ENCODE measurements at regions not wholly inside any gene's neighbourhood (a gene's known extent, or its start where the extent isn't known, plus 50 kb on each side); places are given as distances from the start of the nearest gene placed in this dataset.

- H3K9ac ChIP-seq (ENCODE audit: low read depth in 2 of 2, low read length in 2 of 2): no peak overlapping the region
- no peak for DNase-seq
- no peaks in the 10 kb centered on the region for H3K9me3 ChIP-seq
- TF ChIP-seq, protein P1, sequence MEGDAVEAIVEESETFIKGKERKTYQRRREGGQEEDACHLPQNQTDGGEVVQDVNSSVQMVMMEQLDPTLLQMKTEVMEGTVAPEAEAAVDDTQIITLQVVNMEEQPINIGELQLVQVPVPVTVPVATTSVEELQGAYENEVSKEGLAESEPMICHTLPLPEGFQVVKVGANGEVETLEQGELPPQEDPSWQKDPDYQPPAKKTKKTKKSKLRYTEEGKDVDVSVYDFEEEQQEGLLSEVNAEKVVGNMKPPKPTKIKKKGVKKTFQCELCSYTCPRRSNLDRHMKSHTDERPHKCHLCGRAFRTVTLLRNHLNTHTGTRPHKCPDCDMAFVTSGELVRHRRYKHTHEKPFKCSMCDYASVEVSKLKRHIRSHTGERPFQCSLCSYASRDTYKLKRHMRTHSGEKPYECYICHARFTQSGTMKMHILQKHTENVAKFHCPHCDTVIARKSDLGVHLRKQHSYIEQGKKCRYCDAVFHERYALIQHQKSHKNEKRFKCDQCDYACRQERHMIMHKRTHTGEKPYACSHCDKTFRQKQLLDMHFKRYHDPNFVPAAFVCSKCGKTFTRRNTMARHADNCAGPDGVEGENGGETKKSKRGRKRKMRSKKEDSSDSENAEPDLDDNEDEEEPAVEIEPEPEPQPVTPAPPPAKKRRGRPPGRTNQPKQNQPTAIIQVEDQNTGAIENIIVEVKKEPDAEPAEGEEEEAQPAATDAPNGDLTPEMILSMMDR (IDR thresholded peaks at IDR 0.05): no peak
- no peaks in the 10 kb centered on the region for H3K36me3 ChIP-seq
- H3K27me3 ChIP-seq: no peaks in the 10 kb centered on the region
- no peak overlapping the region for H3K27ac ChIP-seq
- no peak overlapping the region for H3K4me3 ChIP-seq
- no peaks in the 10 kb centered on the region for H3K4me1 ChIP-seq
- intact Hi-C loops (cut with DNase I): no loop called here
Observed at GRCh38 chr12:67837876-67838275, 151.4 kb upstream of the IFNG-AS1 start.

DNA sequence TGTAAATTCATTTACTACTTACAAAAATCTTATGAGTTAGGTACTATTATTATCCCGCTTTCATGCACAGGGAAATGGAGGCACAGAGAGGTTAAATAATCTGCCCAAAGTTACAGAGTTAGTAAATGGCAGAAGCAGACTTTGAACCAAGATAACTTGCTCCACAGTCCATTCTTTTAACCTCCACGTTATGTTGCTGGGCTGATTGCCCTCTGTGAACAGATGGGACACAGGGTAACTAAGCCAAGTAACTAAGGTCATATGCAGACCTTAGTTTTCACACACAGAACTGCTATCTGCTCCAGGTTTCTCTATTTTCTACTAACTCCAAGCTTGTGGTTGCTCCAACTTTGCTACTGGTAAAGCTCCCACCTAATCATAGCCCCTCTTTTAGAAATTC lies 147.1 kb upstream of the IFNG-AS1 start:
- Histone ChIP-seq H3K9me3 (no peaks in the 10 kb centered on the region), H3K36me3 (no peaks in the 10 kb centered on the region), H3K27ac (no peak overlapping the region), H3K27me3 (no peaks in the 10 kb centered on the region), H3K4me3 (no peak overlapping the region), H3K9ac (ENCODE audit: low read depth in 2 of 2, low read length in 2 of 2) (no peak overlapping the region), H3K4me1 (no peaks in the 10 kb centered on the region)
- intact Hi-C loops (cut with DNase I): no loop called here
- DNase-seq: no peak
- TF ChIP-seq, protein P1 (IDR thresholded peaks at IDR 0.05): no peak

DNA sequence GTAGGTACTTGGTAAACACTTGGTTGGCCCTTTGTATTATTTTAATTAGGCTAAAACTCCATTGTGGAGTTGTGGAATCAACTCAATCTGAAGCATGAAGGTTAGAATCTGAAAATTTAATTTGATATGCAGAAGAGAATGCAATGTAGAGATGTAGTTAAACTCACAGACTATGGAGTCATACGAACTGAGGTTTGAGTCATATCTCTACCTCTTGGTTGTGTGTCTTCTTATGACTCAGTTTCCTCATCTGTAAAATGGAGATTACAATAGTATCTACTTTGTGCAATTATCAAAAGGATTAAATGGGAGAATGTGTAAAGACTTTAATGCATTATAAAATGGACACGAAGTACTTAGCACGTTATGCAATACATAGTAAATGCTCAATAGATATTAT lies 146.0 kb upstream of the IFNG-AS1 start:
- intact Hi-C loops (cut with DNase I): no loop called here
- TF ChIP-seq, protein P1 (IDR thresholded peaks at IDR 0.05): no peak

DNA sequence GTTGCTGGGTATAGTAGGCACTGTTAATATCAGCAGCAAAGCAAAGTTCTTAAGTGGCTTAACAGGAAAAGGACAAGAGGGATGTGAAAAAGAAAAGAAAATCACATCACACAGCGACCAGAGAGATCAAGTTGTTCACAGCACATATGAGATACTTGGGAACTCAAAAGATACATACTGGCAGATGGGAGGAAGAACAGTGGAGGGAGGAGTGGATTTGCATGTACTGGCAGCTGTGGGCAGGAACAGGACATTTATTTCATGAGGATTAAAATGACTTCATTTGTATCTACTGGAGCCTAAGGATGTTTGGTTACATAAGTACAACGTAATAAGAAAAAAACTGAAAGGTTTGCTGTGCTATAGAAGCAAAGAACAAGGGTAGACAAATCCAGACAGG lies 136.5 kb upstream of the IFNG-AS1 start:
- TF ChIP-seq, protein P1 (IDR thresholded peaks at IDR 0.05): no peak
- Histone ChIP-seq H3K4me1 (no peaks in the 10 kb centered on the region), H3K4me3 (no peak overlapping the region), H3K27ac (no peak overlapping the region), H3K9ac (ENCODE audit: low read depth in 2 of 2, low read length in 2 of 2) (no peak overlapping the region), H3K36me3 (no peaks in the 10 kb centered on the region), H3K9me3 (no peaks in the 10 kb centered on the region), H3K27me3 (no peaks in the 10 kb centered on the region)
- intact Hi-C loops (cut with DNase I): no loop called here
- DNase-seq: no peak

More for the DNA sequence above, 146.0 kb upstream of the IFNG-AS1 start:
- Histone ChIP-seq H3K4me1 (no peaks in the 10 kb centered on the region), H3K27me3 (no peaks in the 10 kb centered on the region), H3K9me3 (no peaks in the 10 kb centered on the region), H3K9ac (ENCODE audit: low read depth in 2 of 2, low read length in 2 of 2) (no peak overlapping the region), H3K36me3 (no peaks in the 10 kb centered on the region), H3K4me3 (no peak overlapping the region), H3K27ac (no peak overlapping the region)
- no peak for DNase-seq

DNA sequence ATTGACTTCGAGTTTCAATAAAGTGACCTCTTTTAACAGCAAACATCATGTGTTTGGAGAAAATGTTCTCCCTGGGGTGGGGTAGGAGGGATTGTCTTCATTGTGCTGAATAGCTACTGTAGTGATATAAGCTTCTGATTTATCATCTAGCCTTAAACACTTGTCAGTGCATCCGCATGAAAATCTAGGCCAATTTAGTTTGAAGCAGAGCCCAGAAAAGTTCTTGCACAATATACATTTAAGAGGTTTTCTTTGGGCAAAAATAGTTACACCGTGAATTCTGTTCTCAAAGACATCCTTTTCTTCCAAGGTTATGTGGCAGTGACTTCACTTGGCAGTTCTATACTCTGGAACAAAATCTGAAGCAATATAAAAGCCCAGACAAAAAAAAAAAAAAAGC lies 136.0 kb upstream of the IFNG-AS1 start:
- H3K9ac ChIP-seq (ENCODE audit: low read depth in 2 of 2, low read length in 2 of 2): no peak overlapping the region
- H3K27me3 ChIP-seq: no peaks in the 10 kb centered on the region
- no peaks in the 10 kb centered on the region for H3K36me3 ChIP-seq
- H3K4me1 ChIP-seq: no peaks in the 10 kb centered on the region
- intact Hi-C loops (cut with DNase I): no loop called here
- H3K27ac ChIP-seq: no peak overlapping the region
- H3K4me3 ChIP-seq: no peak overlapping the region
- TF ChIP-seq, protein P1 (IDR thresholded peaks at IDR 0.05): no peak
- no peaks in the 10 kb centered on the region for H3K9me3 ChIP-seq
- DNase-seq: no peak

DNA sequence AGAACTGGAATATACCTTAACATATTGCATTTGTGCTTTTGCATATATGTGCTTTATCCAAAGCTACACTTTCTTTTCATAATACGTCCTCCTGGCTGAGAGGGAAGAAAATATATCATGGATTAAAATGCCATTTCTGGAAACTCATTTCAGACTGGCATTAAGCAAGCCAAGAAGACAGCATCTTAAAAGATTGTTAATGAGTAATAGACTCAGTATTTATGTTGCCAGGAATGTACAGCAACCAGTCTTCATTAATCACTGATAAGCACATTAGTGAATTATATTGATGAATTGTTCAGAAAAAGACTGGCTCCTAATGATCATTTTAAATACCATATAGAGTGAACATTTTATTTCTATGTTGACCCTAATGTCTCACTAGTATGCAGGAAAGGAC lies 134.9 kb upstream of the IFNG-AS1 start:
- H3K36me3 ChIP-seq: no peaks in the 10 kb centered on the region
- H3K27ac ChIP-seq: no peak overlapping the region
- TF ChIP-seq, protein P1 (IDR thresholded peaks at IDR 0.05): no peak
- intact Hi-C loops (cut with DNase I): no loop called here
- no peak for DNase-seq
- no peak overlapping the region for H3K4me3 ChIP-seq
- H3K27me3 ChIP-seq: no peaks in the 10 kb centered on the region
- no peaks in the 10 kb centered on the region for H3K9me3 ChIP-seq
- H3K9ac ChIP-seq (ENCODE audit: low read depth in 2 of 2, low read length in 2 of 2): no peak overlapping the region
- H3K4me1 ChIP-seq: no peaks in the 10 kb centered on the region

All from colonic mucosa (tissue), 4 donors.